AG09309 (cell line): ENCODE measurements at regions not wholly inside any gene's neighbourhood (a gene's known extent, or its start where the extent isn't known, plus 50 kb on each side); places are given as distances from the start of the nearest gene placed in this dataset.

Experiments
- DNase-seq: peaks from one replicate; pipeline ENCODE4 v3.0.0-alpha.2; 2010; ENCODE audit warnings: low read depth
- H3K4me3 ChIP-seq: 2 replicates; pipeline ENCODE4 v1.5.1; 2011; ENCODE audit warnings: mild to moderate bottlenecking, low read depth, low read length, moderate library complexity; ENCODE audit not compliant: control insufficient read depth
- CTCF ChIP-seq: IDR thresholded peaks from 2 replicates; pipeline ENCODE4 v1.5.1; 2011; ENCODE audit warnings: mild to moderate bottlenecking, low read depth, low read length, inconsistent platforms; ENCODE audit not compliant: insufficient read depth, control insufficient read depth; ENCODE audit errors: missing control alignments

DNA sequence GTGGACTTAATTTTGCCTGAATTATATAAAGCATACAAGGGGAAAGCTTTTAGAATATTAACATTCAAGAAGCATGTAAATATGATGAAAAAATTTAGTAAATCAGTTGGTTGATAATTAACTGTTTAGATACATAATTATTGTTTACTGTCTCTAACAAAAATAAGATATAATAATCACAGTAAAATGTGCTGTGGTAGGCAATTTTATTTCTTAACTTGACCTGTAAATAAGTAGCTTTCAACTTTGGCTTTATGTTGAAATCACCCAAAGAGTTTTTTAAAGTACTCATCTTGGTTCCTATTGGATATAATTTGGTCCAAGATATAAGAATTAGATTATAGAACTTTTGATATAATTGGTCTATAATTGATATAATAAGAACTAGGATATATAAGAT, 1374.5 kb downstream of the NSUN3 start:
- DNase-seq: no peak
- H3K4me3 ChIP-seq: no peak overlapping the region
- no peak for TF ChIP-seq CTCF

GRCh38 chr3:95438274-95438673, 1375.4 kb downstream of the NSUN3 start:
- no peak for TF ChIP-seq CTCF
- no peak for DNase-seq
- H3K4me3 ChIP-seq: no peak overlapping the region

DNA sequence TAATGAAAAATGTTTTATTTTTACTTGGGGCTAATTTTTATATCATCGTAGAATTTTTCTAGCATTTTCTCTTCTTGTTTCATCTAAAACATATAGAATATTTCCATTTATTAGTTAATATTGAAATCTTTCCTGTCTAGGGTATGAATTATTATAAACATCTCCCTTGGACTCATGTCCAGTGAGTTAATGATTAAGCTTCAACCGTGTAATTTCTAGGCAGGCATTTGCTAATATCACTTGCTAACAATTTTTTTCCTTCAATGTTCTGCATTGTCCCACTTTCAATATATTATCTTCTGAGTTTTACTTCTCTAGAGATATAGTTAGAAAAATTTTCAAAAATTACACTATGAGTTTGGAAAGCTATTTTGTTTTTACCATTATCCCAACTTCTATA, 1371.6 kb upstream of the EPHA6 start:
- no peak for DNase-seq
- no peak overlapping the region for H3K4me3 ChIP-seq
- TF ChIP-seq CTCF: no peak

DNA sequence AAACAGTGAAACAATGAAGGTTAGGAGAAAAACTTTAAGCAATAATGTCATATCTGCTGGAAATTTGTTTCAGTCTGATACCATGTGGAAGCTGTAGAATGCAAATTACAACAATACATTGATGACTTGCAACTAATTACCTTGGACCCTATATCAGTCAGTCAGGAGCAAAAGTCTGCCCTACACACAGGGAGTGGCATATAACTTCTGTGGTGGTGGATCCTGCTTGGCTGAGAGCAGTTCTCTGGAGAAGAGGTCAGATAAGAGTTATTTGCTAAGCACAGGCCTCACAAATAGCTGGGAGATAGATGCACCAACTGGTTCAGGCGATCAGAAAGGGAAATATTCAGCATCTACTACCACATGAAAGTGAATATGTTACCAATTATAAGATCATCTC, 1364.6 kb upstream of the EPHA6 start:
- no peak for TF ChIP-seq CTCF
- no peak overlapping the region for H3K4me3 ChIP-seq
- DNase-seq: no peak

DNA sequence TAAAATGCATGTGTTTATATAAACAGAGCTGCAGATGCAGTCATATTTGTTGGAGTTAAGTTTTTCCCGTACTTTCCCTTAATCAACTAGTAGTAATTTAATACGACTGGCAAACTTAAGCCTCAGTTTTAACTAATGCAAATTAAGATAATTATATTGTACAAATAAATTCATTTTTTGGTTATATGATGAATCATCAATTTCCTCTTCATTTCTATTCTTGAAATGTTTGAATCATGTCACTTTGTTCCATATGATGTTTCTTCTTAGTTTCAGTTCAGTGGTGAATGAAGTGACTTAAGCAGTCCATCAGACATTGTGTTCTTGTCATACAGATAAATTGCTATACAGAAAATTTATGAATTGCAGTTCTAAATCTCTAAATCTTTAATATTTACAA, 1361.2 kb upstream of the EPHA6 start:
- no peak for TF ChIP-seq CTCF
- no peak for DNase-seq
- no peak overlapping the region for H3K4me3 ChIP-seq

DNA sequence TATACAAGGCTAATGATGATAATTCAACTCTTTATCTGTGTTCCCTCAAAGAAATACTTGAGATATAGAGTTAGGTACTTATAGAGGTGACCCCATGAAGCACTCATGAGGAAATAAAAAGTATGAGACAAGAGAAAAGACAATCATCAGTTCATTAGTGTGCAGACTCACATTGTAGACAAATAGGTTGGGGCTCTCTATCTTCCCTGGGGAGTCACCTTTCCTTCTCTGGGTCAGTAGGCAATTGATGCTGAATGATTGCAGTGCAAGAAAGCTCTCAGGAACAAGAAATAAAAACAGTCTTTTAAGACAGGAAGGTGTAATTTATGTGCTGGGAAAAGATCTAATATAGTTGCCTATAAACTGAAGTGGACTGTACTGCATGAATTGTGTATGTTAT, 1357.6 kb upstream of the EPHA6 start:
- H3K4me3 ChIP-seq: no peak overlapping the region
- TF ChIP-seq CTCF: no peak
- no peak for DNase-seq

- DNase-seq: no peak
- no peak for TF ChIP-seq CTCF
- no peak overlapping the region for H3K4me3 ChIP-seq
Observed at GRCh38 chr3:95459706-95460105, 1354.7 kb upstream of the EPHA6 start.
